ENCODE measurements at regions not wholly inside any gene's neighbourhood (a gene's known extent, or its start where the extent isn't known, plus 50 kb on each side); places are given as distances from the start of the nearest gene placed in this dataset.

DNA sequence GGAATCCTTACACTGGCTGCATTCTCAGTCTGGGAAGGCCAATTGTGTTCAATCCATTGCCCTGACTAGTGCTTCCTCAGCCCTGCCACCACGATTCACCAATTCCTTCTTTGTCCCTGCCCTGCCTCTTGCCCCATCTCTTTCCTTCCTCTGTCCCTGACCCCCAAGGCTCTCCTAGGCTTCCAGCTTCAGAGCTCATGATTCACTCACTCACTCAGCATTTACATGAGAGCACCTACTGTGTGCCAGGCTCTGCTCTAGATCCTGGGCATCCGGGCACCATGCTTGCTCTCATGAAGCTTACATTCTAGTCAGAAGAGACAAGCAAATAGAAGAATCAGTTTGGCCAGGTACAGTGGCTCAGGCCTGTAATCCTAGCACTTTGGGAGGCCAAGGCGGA is 489.5 kb upstream of the JARID2 start:
- no peak overlapping the region for H3K4me3 ChIP-seq
- DNase-seq (ENCODE audit: low spot score): no peak
- TF ChIP-seq, protein P1, sequence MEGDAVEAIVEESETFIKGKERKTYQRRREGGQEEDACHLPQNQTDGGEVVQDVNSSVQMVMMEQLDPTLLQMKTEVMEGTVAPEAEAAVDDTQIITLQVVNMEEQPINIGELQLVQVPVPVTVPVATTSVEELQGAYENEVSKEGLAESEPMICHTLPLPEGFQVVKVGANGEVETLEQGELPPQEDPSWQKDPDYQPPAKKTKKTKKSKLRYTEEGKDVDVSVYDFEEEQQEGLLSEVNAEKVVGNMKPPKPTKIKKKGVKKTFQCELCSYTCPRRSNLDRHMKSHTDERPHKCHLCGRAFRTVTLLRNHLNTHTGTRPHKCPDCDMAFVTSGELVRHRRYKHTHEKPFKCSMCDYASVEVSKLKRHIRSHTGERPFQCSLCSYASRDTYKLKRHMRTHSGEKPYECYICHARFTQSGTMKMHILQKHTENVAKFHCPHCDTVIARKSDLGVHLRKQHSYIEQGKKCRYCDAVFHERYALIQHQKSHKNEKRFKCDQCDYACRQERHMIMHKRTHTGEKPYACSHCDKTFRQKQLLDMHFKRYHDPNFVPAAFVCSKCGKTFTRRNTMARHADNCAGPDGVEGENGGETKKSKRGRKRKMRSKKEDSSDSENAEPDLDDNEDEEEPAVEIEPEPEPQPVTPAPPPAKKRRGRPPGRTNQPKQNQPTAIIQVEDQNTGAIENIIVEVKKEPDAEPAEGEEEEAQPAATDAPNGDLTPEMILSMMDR (IDR thresholded peaks at IDR 0.05): no peak
- no peak overlapping the region for H3K27ac ChIP-seq

DNA sequence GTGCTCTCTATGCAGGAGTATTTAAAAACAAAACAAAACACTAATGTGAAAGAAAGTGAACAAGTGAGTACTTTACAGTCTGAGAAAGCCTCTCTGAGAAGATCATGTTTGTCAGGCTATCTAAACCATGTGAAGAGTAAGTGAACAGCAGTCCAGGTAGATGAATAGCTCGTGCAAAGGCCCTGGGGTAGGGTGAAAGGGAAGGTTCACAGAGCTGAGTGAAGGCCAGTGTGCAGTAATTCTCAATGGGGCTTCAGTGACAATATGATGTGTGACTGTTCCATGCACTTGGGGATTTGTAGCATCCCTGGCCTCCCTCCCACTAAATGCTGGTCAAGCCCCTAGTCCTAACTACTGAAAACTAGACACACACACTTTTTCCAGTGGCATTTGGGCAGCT is 488.9 kb upstream of the JARID2 start:
- TF ChIP-seq, protein P1 (IDR thresholded peaks at IDR 0.05): no peak
- H3K27ac ChIP-seq: no peak overlapping the region
- DNase-seq (ENCODE audit: low spot score): no peak
- H3K4me3 ChIP-seq: no peak overlapping the region

DNA sequence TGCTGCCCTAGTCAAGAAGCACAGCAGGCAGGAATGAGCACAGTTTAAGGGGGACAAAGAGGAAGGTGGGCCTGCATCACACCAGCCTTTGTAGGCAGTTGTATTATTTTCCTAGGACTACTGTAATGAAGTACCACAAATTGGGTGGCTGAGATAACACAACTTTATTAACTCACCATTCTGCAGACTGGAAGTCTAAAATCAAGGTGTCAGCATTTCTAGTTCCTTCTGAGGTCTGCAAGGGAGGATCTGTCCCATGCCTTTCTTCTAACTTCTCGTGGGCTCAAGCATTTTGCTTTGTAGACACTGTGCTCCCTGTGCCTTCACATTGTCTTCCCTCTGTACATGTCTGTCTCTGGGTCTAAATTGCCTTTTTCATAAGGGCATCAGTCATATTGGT is 488.5 kb upstream of the JARID2 start:
- no peak for DNase-seq (ENCODE audit: low spot score)
- H3K4me3 ChIP-seq: no peak overlapping the region
- TF ChIP-seq, protein P1 (IDR thresholded peaks at IDR 0.05): no peak
- no peak overlapping the region for H3K27ac ChIP-seq

DNA sequence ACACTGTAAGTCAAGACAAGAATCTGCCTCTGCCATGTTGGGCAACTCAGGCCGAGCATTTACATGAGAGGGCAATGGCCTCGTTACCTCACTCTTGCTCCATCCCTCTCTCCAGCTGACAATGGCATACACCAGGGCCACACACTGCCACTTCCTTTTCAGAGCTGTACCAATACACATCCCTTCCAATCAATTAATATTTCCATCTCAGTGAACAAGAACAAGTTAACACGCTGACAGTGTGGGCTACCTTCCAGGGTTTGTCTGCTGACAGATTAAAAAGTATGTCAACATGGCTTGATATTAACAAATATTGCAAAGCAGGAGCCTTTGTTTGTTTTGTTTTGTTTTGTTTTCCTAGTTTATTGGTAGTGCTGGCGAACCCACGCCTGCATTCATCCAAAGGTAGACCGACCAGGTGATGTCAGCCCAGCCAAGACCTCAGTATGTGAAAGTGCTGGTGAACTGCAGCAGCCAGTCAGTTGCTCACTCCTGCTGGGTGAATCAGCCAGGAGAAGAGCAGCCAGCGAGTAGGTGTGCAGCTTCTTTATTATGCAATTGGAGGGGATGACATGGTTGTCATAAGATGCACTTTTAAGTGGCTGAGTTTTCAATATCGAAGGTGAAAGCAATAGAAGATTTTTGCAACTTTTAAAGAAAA is 487.3 kb upstream of the JARID2 start:
- TF ChIP-seq, protein P1 (IDR thresholded peaks at IDR 0.05): no peak
- DNase-seq (ENCODE audit: low spot score): no peak
- no peak overlapping the region for H3K4me3 ChIP-seq
- no peak overlapping the region for H3K27ac ChIP-seq

DNA sequence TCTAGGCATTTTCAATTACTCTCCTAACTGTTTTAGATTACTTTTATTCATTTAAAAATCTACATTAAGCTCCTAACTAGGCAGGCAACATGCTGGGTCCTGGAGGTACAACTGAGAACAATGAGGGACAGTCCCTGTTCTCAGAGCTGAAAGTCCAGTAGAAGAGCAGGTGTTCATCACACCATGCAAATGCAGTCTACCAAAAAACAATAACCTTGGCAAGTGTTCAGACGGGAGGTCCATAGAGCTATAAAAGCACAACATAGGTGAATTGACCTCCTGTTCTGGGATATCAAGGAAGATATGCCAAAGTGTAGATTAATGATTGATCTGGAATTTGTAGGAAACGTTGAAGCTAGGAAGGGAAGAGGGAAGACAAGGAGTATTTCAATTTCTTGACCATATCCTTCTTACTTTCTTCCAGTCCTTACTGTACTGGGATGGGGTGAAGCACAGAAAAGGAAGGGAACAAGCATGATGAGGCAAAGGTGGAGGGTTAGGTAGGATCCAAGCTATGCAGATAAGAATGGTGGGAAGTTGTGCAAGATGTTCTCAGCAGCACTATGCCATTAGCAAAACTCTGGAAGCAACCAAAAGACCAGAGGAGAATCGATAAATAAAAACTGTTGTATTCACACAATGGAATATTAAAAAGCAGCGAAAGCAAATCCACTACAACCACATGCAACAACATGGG is 485.7 kb upstream of the JARID2 start:
- Histone ChIP-seq H3K27ac (no peak overlapping the region), H3K4me3 (no peak overlapping the region)
- no peak for DNase-seq (ENCODE audit: low spot score)
- TF ChIP-seq, protein P1 (IDR thresholded peaks at IDR 0.05): no peak

DNA sequence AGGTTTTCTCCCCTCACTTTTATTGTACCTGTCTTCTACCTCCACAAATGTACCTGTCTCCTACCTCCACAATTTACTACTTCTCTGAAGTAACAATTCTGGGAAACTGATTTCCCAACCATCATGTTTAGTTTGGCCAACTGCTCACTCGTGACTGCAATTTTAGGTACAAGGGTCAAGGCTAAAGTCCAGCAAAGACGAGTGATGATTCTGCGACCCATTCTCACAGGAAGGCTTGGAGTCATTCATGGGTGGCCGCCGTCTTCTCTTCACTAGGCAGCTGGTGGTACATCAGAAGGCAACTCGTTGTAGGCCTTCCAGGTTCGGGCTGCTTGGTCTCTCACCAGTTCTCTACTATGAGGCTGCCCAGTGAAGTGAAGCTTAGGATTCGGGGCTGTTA is 483.8 kb upstream of the JARID2 start:
- H3K27ac ChIP-seq: no peak overlapping the region
- H3K4me3 ChIP-seq: no peak overlapping the region
- no peak for DNase-seq (ENCODE audit: low spot score)
- TF ChIP-seq, protein P1 (IDR thresholded peaks at IDR 0.05): no peak

DNA sequence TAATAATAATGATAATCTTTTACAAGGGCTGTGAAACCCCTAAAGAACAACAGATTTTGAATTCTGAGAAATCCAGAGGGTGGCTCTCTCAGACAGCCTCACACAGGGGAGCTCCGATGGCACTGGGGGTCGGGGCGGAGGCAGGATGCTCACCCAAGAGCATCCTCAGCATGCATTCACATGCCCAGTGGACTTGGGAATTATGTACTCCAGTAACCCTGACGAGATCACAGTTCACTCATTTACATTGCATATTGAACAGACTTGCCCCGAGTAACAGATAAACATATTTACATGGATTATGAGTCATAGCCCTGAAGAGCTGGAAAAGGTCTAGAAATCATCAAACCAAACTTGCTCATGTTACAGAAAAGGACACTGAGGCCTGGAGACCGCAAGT is 482.7 kb upstream of the JARID2 start:
- Histone ChIP-seq H3K27ac (no peak overlapping the region), H3K4me3 (no peak overlapping the region)
- TF ChIP-seq, protein P1 (IDR thresholded peaks at IDR 0.05): no peak
- no peak for DNase-seq (ENCODE audit: low spot score)

Measured in coronary artery (tissue), 2 donors.